Epidermal melanocyte (primary cell): ENCODE measurements at regions not wholly inside any gene's neighbourhood (a gene's known extent, or its start where the extent isn't known, plus 50 kb on each side); places are given as distances from the start of the nearest gene placed in this dataset.
"Not testable (repeated sequence)": the region's sequence is repeated elsewhere in the genome, so short reads cannot be mapped to it uniquely, and the experiment has no call there.

Experiments used
- DNase-seq: peaks from one replicate; pipeline ENCODE4 v3.0.0; 2011; ENCODE audit warnings: low spot score; ENCODE audit not compliant: insufficient read length

- no peak for DNase-seq
Measured at GRCh38 chr4:181819946-181820345, 423.3 kb upstream of the TENM3 start.

GRCh38 chr4:181820553-181820952 lies 422.6 kb upstream of the TENM3 start:
- no peak for DNase-seq

- no peak for DNase-seq
Measured at GRCh38 chr4:181821039-181822004, 421.9 kb upstream of the TENM3 start.

GRCh38 chr4:181822005-181822375 lies 421.2 kb upstream of the TENM3 start:
- no peak for DNase-seq

GRCh38 chr4:181823183-181823582 lies 420.0 kb upstream of the TENM3 start:
- no peak for DNase-seq

GRCh38 chr4:181823645-181824044 lies 419.6 kb upstream of the TENM3 start:
- DNase-seq: no peak

- DNase-seq: no peak
Measured at GRCh38 chr4:181825564-181825963, 417.6 kb upstream of the TENM3 start.

GRCh38 chr4:181827246-181827645 lies 416.0 kb upstream of the TENM3 start:
- DNase-seq: no peak

GRCh38 chr4:181830404-181831035 lies 412.7 kb upstream of the TENM3 start:
- no peak for DNase-seq

GRCh38 chr4:181834071-181834470 lies 409.1 kb upstream of the TENM3 start:
- no peak for DNase-seq

- DNase-seq: no peak
Measured at GRCh38 chr4:181835348-181835747, 407.9 kb upstream of the TENM3 start.

- no peak for DNase-seq
Measured at GRCh38 chr4:181838253-181838652, 404.9 kb upstream of the TENM3 start.

- DNase-seq: not testable (repeated sequence)
Measured at GRCh38 chr4:181843797-181844196, 399.4 kb upstream of the TENM3 start.

- no peak for DNase-seq
Measured at GRCh38 chr4:181845617-181846016, 397.6 kb upstream of the TENM3 start.

- no peak for DNase-seq
Measured at GRCh38 chr4:181846934-181847333, 396.3 kb upstream of the TENM3 start.

GRCh38 chr4:181848357-181848756 lies 394.8 kb upstream of the TENM3 start:
- no peak for DNase-seq

GRCh38 chr4:181849472-181849871 lies 393.7 kb upstream of the TENM3 start:
- no peak for DNase-seq

GRCh38 chr4:181853881-181854511 lies 389.2 kb upstream of the TENM3 start:
- DNase-seq: peak; percentile 83

- no peak for DNase-seq
Measured at GRCh38 chr4:181855307-181855706, 387.9 kb upstream of the TENM3 start.

- DNase-seq: not testable (repeated sequence)
Measured at GRCh38 chr4:181857471-181857870, 385.7 kb upstream of the TENM3 start.

GRCh38 chr4:181858741-181859140 lies 384.5 kb upstream of the TENM3 start:
- DNase-seq: no peak

GRCh38 chr4:181859439-181859838 lies 383.8 kb upstream of the TENM3 start:
- DNase-seq: no peak
